Type B pancreatic cell (in vitro differentiated cells): ENCODE measurements at regions not wholly inside any gene's neighbourhood (a gene's known extent, or its start where the extent isn't known, plus 50 kb on each side); places are given as distances from the start of the nearest gene placed in this dataset.

Experiments used
- DNase-seq: peaks from one replicate; pipeline ENCODE4 v3.0.0; 2021; ENCODE audit warnings: mixed read lengths; ENCODE audit not compliant: unreplicated experiment; ENCODE audit errors: extremely low spot score
- H3K27ac Mint-ChIP-seq: 2 replicates; pipeline ENCODE4 v1.8.0; 2021; ENCODE audit warnings: mild to moderate bottlenecking, mixed read lengths
- H3K27me3 Mint-ChIP-seq: 2 replicates; pipeline ENCODE4 v1.8.0; 2021; ENCODE audit warnings: mixed read lengths
- H3K36me3 Mint-ChIP-seq: 2 replicates; pipeline ENCODE4 v1.8.0; 2021; ENCODE audit warnings: mixed read lengths
- H3K4me1 Mint-ChIP-seq: one replicate; pipeline ENCODE4 v1.8.0; 2021; ENCODE audit warnings: mixed read lengths; ENCODE audit not compliant: unreplicated experiment
- H3K4me3 Mint-ChIP-seq: 2 replicates; pipeline ENCODE4 v1.8.0; 2021; ENCODE audit warnings: mild to moderate bottlenecking, mixed read lengths
- H3K9me3 Mint-ChIP-seq: 2 replicates; pipeline ENCODE4 v1.8.0; 2021; ENCODE audit warnings: mixed read lengths
- TF ChIP-seq, protein P1 (sequence below): fragments of 200-600 bp; sonication (generic); conservative IDR thresholded peaks from 2 replicates; pipeline ENCODE4 v1.5.0; 2021; ENCODE audit warnings: antibody characterized with exemption, mild to moderate bottlenecking

DNA sequence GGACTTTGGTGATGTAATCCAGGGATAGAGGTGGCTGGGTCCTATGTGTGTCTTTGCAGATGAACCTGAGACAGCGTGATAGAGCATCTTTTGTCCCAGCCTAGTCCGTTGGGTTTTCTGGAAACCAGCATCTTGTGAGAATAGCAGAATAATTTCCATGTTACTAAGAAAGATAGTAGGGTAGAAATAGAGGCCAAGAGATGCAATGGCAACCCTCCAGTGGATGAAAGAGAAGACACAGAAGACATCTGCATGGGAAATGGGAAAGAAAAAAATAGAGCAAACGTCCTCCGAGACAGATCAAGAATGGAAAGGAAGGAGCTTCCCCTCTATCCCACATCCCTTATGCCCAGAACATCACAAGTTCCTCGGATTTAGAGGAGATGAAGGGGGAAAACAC, 409.3 kb upstream of the TMEM132C start:
- no peak for DNase-seq
- H3K27me3 Mint-ChIP-seq, result peaks cover 9% of the 10 kb centered on the region
- no peaks in the 10 kb centered on the region for H3K36me3 Mint-ChIP-seq
- TF ChIP-seq, protein P1, sequence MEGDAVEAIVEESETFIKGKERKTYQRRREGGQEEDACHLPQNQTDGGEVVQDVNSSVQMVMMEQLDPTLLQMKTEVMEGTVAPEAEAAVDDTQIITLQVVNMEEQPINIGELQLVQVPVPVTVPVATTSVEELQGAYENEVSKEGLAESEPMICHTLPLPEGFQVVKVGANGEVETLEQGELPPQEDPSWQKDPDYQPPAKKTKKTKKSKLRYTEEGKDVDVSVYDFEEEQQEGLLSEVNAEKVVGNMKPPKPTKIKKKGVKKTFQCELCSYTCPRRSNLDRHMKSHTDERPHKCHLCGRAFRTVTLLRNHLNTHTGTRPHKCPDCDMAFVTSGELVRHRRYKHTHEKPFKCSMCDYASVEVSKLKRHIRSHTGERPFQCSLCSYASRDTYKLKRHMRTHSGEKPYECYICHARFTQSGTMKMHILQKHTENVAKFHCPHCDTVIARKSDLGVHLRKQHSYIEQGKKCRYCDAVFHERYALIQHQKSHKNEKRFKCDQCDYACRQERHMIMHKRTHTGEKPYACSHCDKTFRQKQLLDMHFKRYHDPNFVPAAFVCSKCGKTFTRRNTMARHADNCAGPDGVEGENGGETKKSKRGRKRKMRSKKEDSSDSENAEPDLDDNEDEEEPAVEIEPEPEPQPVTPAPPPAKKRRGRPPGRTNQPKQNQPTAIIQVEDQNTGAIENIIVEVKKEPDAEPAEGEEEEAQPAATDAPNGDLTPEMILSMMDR, result no peak
- no peaks in the 10 kb centered on the region for H3K4me1 Mint-ChIP-seq
- H3K9me3 Mint-ChIP-seq, result no peaks in the 10 kb centered on the region
- no peak overlapping the region for H3K4me3 Mint-ChIP-seq
- no peak overlapping the region for H3K27ac Mint-ChIP-seq

DNA sequence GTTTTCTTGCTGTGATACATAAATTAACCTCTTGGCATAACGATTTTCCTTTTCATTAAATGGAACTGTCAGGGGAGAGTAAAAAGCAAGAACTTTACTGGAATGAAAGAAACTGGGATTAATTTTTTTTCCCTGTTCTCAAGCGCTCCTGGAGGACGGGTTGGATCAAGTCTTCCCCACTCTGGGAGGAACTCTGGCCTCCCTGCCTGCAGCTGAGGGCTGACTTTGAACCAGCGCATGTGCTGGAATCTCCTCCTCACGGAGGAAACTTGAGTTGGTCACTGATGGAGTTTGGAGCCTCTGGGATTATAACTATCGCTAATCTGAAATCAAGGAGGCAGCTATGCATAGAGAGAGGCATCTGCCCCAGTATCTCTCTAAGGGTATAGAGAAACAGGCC, 406.4 kb upstream of the TMEM132C start:
- no peaks in the 10 kb centered on the region for H3K4me1 Mint-ChIP-seq
- H3K36me3 Mint-ChIP-seq, result no peaks in the 10 kb centered on the region
- no peak overlapping the region for H3K4me3 Mint-ChIP-seq
- H3K9me3 Mint-ChIP-seq, result no peaks in the 10 kb centered on the region
- peaks cover 9% of the 10 kb centered on the region for H3K27me3 Mint-ChIP-seq
- DNase-seq, result no peak
- no peak overlapping the region for H3K27ac Mint-ChIP-seq
- TF ChIP-seq, protein P1, result no peak

DNA sequence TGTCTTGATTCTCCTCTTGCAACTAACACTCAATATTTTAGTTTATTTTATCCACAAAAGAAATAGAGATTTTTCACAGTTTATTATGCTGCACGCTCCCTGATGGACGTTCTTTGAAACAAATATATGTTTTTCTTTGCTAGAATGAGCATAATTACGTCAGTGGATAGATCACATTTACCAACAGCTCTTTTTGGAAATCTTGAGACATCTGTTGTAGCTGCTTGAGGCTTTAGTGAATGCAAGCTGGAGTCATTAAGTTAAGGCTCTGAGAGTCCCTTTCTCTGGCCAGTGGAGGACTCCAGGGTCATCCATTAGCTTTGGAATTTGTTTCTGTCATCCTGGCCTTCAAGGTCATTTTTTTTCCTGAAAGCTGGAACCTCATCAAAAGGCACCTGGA, 405.6 kb upstream of the TMEM132C start:
- Mint-ChIP-seq H3K27ac (no peak overlapping the region), H3K9me3 (no peaks in the 10 kb centered on the region), H3K36me3 (no peaks in the 10 kb centered on the region)

DNA sequence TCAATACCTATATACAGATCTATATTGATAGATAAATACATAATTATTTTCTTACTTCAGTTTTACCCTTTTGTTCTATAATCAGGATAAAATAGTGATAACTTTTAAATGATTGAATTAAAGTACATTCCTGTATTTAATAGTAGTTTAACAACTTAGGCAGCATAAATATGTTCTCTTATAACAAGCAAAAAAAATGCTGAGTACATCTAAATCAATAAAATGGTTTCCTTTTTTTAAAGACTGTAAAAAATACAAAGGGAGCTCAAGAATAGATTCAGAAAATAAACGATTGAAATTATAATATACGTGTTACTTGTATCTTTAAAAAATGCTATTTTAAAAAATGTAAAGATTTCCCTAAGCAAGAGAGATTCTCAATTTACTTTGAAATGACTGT, 393.7 kb upstream of the TMEM132C start:
- Mint-ChIP-seq H3K27ac (no peak overlapping the region), H3K4me3 (no peak overlapping the region)

More for the DNA sequence above, 405.6 kb upstream of the TMEM132C start:
- Mint-ChIP-seq H3K4me1 (no peaks in the 10 kb centered on the region), H3K4me3 (no peak overlapping the region), H3K27me3 (peaks cover 8% of the 10 kb centered on the region)
- no peak for DNase-seq
- TF ChIP-seq, protein P1, result no peak

DNA sequence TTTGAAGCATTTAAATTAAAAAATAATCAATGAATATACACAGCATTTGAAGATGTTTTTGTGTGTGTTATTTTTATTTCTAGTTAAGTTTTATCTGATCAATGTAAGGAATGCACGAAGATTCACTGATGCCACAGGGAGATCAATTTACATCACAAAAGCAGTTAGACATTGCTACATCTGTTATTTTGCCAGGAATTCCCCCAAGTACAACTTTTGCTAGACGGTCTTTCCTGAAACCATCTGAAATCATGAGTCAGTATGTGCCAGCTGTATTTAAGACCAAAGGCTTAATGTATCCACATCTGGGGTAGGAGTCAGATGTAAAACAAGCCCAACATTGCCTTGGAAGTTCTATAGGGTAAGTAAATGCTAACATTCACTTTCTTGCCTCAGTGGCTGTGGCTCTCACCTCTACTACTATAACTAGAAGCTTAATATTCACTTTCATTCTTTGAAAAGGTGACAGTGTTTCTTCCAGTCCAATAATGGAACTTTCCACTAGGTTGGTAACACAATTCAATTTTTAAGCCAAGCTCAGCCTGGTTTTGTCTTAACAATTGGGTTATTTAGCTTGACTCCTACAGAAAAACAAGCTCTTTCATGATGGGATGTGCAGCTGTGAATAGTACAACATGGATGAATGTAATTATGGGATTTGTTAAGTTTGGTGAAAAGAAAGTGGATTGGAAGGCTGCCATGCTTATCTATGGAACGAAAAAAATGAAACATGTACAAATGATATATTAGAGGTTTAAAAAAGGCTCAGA, 385.4 kb upstream of the TMEM132C start:
- no peak overlapping the region for H3K4me3 Mint-ChIP-seq
- H3K4me1 Mint-ChIP-seq, result no peaks in the 10 kb centered on the region
- H3K27ac Mint-ChIP-seq, result no peak overlapping the region
- H3K9me3 Mint-ChIP-seq, result peaks cover 7% of the 10 kb centered on the region
- no peaks in the 10 kb centered on the region for H3K36me3 Mint-ChIP-seq
- no peak for DNase-seq
- peaks cover 2% of the 10 kb centered on the region for H3K27me3 Mint-ChIP-seq
- TF ChIP-seq, protein P1, result no peak

More for the DNA sequence above, 393.7 kb upstream of the TMEM132C start:
- Mint-ChIP-seq H3K27me3 (no peaks in the 10 kb centered on the region), H3K9me3 (no peaks in the 10 kb centered on the region), H3K4me1 (no peaks in the 10 kb centered on the region), H3K36me3 (no peaks in the 10 kb centered on the region)
- TF ChIP-seq, protein P1, result no peak
- DNase-seq, result no peak
